ENCODE measurements at regions not wholly inside any gene's neighbourhood (a gene's known extent, or its start where the extent isn't known, plus 50 kb on each side); places are given as distances from the start of the nearest gene placed in this dataset.
"Not testable (repeated sequence)": the region's sequence is repeated elsewhere in the genome, so short reads cannot be mapped to it uniquely, and the experiment has no call there.

- TF ChIP-seq CTCF (IDR thresholded peaks at IDR 0.05; ENCODE audit: borderline replicate concordance, extremely low read depth, low read length, poor library complexity, severe bottlenecking); EZH2 (IDR thresholded peaks at IDR 0.05; ENCODE audit: borderline replicate concordance, low read depth, low read length, severe bottlenecking): not testable (repeated sequence)
These were observed 145.3 kb upstream of the NBPF9 start for GRCh38 chr1:149248610-149249009.

All from DND-41 (cell line).